K562 (cell line): ENCODE measurements at regions not wholly inside any gene's neighbourhood (a gene's known extent, or its start where the extent isn't known, plus 50 kb on each side); places are given as distances from the start of the nearest gene placed in this dataset.
"Not testable (repeated sequence)": the region's sequence is repeated elsewhere in the genome, so short reads cannot be mapped to it uniquely, and the experiment has no call there.

Experiments used
- ATAC-seq: fragments of 200-7000 bp; cut with Tn5 transposase; 3 replicates; pipeline ENCODE4 v1.9.1; 2020; ENCODE audit warnings: moderate library complexity
- BruUV-seq: library from RNA; stranded (reverse); fragments of 400-500 nt; replicated peaks from 2 replicates; lab custom pipeline; 2021; lab: Mats Ljungman, UMichigan
- CTCF ChIA-PET: fragments of 300-600 bp; formaldehyde crosslinking; extraction: SDS; loops from one replicate; lab custom pipeline; 2021; ENCODE audit warnings: low intra/inter-chr PET ratio; lab: Yijun Ruan, JAX
- POLR2A ChIA-PET: fragments of 300-600, 350-650 bp; sonication (Branson Sonifier 250); formaldehyde crosslinking; extraction: SDS; loops from one replicate; lab custom pipeline; 2021; ENCODE audit warnings: antibody characterized with exemption, inconsistent platforms; lab: Yijun Ruan, JAX
- DNase-seq, 4 experiments: peaks; one replicate each; pipeline versions ENCODE4 v3.0.0 to v3.0.0-alpha.2; 2011 to 2018; ENCODE audit warnings: low spot score in 3 of 4, mixed read lengths in 3 of 4; ENCODE audit errors: extremely low read depth in 1 of 4
- FAIRE-seq: peaks from 2 replicates; lab custom pipeline; 2011; peaks lifted over from hg19 to GRCh38; lab: Jason Lieb, UNC
- H2AFZ ChIP-seq: 2 replicates; pipeline ENCODE4 v1.6.0; 2011; ENCODE audit warnings: low read depth, low read length, control low read depth, inconsistent platforms
- H3K27ac ChIP-seq: fragments of 200-600 bp; 3 replicates; pipeline ENCODE4 v1.8.0; 2011; ENCODE audit warnings: low read depth, mild to moderate bottlenecking, control low read depth, inconsistent platforms, low read length, moderate library complexity, mixed read lengths; ENCODE audit errors: extremely low read depth
- H3K27me3 ChIP-seq, 2 experiments: fragments of 300-600 bp in 1 of 2; 2 replicates in 1 of 2; 3 replicates in 1 of 2; pipeline versions ENCODE4 v1.6.0 to v1.8.0; 2011; ENCODE audit warnings: inconsistent platforms in 2 of 2, low read length in 2 of 2, mild to moderate bottlenecking in 1 of 2, mixed read lengths in 1 of 2, moderate library complexity in 1 of 2; ENCODE audit not compliant: control insufficient read depth in 2 of 2, insufficient read depth in 2 of 2
- H3K36me3 ChIP-seq: fragments of 300-600 bp; 3 replicates; pipeline ENCODE4 v1.8.0; 2011; ENCODE audit warnings: mild to moderate bottlenecking, low read length, inconsistent platforms; ENCODE audit not compliant: control insufficient read depth, insufficient read depth
- H3K4me1 ChIP-seq, 2 experiments: fragments of 200-600 bp in 1 of 2; replicated peaks in 1 of 2; 2 replicates in 1 of 2; 3 replicates in 1 of 2; pipeline versions ENCODE4 v1.5.1 to v1.8.0; 2011; ENCODE audit warnings: inconsistent platforms in 2 of 2, low read length in 2 of 2, mild to moderate bottlenecking in 1 of 2, mixed read lengths in 1 of 2, moderate library complexity in 1 of 2; ENCODE audit not compliant: control insufficient read depth in 2 of 2, insufficient read depth in 2 of 2
- H3K4me2 ChIP-seq: 2 replicates; pipeline ENCODE4 v1.6.1; 2011; ENCODE audit warnings: low read length, control low read depth, inconsistent platforms, mixed read lengths; ENCODE audit not compliant: insufficient read depth
- H3K4me3 ChIP-seq: fragments of 200-600 bp; sonication (generic), shearing (Covaris generic); 2 replicates; pipeline ENCODE4 v1.5.1; 2016; ENCODE audit warnings: control low read depth, inconsistent platforms
- H3K79me2 ChIP-seq: fragments of 200-600 bp; 3 replicates; pipeline ENCODE4 v1.8.0; 2011; ENCODE audit warnings: low read length, inconsistent platforms; ENCODE audit not compliant: control insufficient read depth, insufficient read depth
- H3K9ac ChIP-seq, 2 experiments: 2 replicates each; pipeline versions ENCODE4 v1.6.0 to v1.6.1; 2011; ENCODE audit warnings: low read depth in 2 of 2, low read length in 2 of 2, control low read depth in 1 of 2, inconsistent platforms in 1 of 2, mild to moderate bottlenecking in 1 of 2, mixed read lengths in 1 of 2; ENCODE audit not compliant: insufficient read depth in 1 of 2
- H3K9me1 ChIP-seq: one replicate; pipeline ENCODE4 v1.6.0; 2011; ENCODE audit warnings: inconsistent platforms, mild to moderate bottlenecking, low read length, moderate library complexity; ENCODE audit not compliant: control insufficient read depth, insufficient read depth
- H3K9me3 ChIP-seq: replicated peaks from 2 replicates; pipeline ENCODE4 v1.5.1; 2011; ENCODE audit warnings: low read depth, low read length, inconsistent platforms; ENCODE audit not compliant: control insufficient read depth, insufficient read depth
- H4K20me1 ChIP-seq: replicated peaks from 2 replicates; pipeline ENCODE4 v1.6.1; 2011; ENCODE audit warnings: low read length, inconsistent platforms, mixed read lengths; ENCODE audit not compliant: control insufficient read depth, insufficient read depth
- FOXM1 ChIP-seq, 2 experiments: fragments of 450-650 bp in 1 of 2; sonication (generic) in 1 of 2; formaldehyde crosslinking in 1 of 2; IDR thresholded peaks; 2 replicates each; pipeline versions ENCODE4 v1.6.1 to v1.9.0; 2017 to 2022; ENCODE audit warnings: low read depth in 2 of 2, mild to moderate bottlenecking in 2 of 2, missing genetic modification reagents in 1 of 2, moderate library complexity in 1 of 2
- GTF2E2 ChIP-seq: fragments of 200-800 bp; sonication (Bioruptor generic); IDR thresholded peaks from 2 replicates; pipeline ENCODE4 v1.6.1; 2016; ENCODE audit warnings: missing genetic modification characterization, missing compliant biosample characterization
- HNRNPUL1 ChIP-seq: fragments of 200-400 bp; formaldehyde crosslinking; IDR thresholded peaks from 2 replicates; pipeline ENCODE4 v1.6.1; 2017; ENCODE audit warnings: low read length
- JUNB ChIP-seq: fragments of 450-650 bp; formaldehyde crosslinking; conservative IDR thresholded peaks from 2 replicates; pipeline ENCODE4 v1.4.0; 2020; ENCODE audit warnings: mild to moderate bottlenecking
- MYC ChIP-seq, 2 experiments: fragments of 250-450 bp in 1 of 2; sonication (Bioruptor Pico) in 1 of 2; IDR thresholded peaks; 2 replicates each; pipeline versions ENCODE4 v1.5.1 to v1.6.1; 2012 to 2021; ENCODE audit warnings: low read depth in 2 of 2, borderline replicate concordance in 1 of 2, improper control_type of control experiment in 1 of 2, low read length in 1 of 2, mild to moderate bottlenecking in 1 of 2, moderate library complexity in 1 of 2
- PHTF2 ChIP-seq: fragments of 250-450 bp; sonication (Bioruptor Pico); IDR thresholded peaks from 2 replicates; pipeline ENCODE4 v1.5.0; 2021; ENCODE audit warnings: mild to moderate bottlenecking
- RB1 ChIP-seq: fragments of 450-650 bp; IDR thresholded peaks from 2 replicates; pipeline ENCODE4 v1.6.1; 2017; ENCODE audit warnings: low read depth, mild to moderate bottlenecking
- RFX7 ChIP-seq: fragments of 250-450 bp; sonication (Bioruptor Pico); IDR thresholded peaks from 2 replicates; pipeline ENCODE4 v1.5.1; 2021; ENCODE audit warnings: mild to moderate bottlenecking
- TARDBP ChIP-seq: fragments of 450-650 bp; IDR thresholded peaks from 2 replicates; pipeline ENCODE4 v1.6.1; 2016
- ZNF146 ChIP-seq: IDR thresholded peaks from one replicate; pipeline ENCODE4 v1.6.1; 2018; ENCODE audit warnings: missing compliant biosample characterization; ENCODE audit not compliant: unreplicated experiment
- ZNF511 ChIP-seq: sonication (generic); formaldehyde crosslinking; IDR thresholded peaks from 2 replicates; pipeline ENCODE4 v1.8.0; 2022; ENCODE audit warnings: mild to moderate bottlenecking, missing genetic modification reagents
- ZNF584 ChIP-seq: fragments of 200-800 bp; sonication (Bioruptor generic); IDR thresholded peaks from 2 replicates; pipeline ENCODE4 v1.6.1; 2016; ENCODE audit warnings: low read depth, mild to moderate bottlenecking, missing genetic modification characterization, missing compliant biosample characterization
- ZNF75A ChIP-seq: fragments of 450-650 bp; formaldehyde crosslinking; IDR thresholded peaks from 2 replicates; pipeline ENCODE4 v1.4.0; 2020; ENCODE audit warnings: mild to moderate bottlenecking
- WGBS: fragments of 100-300 bp; shearing (Covaris generic); methylation state at CpG from one replicate; pipeline ENCODE4 v1.1.6; 2016; ENCODE audit warnings: low coverage, mixed read lengths; ENCODE audit not compliant: insufficient coverage; ENCODE audit errors: missing lambda C conversion rate; 5-methylcytosine and 5-hydroxymethylcytosine counted together
- in situ Hi-C: fragments of 300-500 bp; cut with MboI; formaldehyde crosslinking; loops from 4 replicates; pipeline ENCODE4 v1.15.0; 2018; ENCODE audit warnings: inconsistent platforms, mixed read lengths
- intact Hi-C: fragments of 100-400 bp; cut with micrococcal nuclease; formaldehyde crosslinking; loops from 2 replicates; pipeline ENCODE4 v1.14.2; 2022

- no peak for TF ChIP-seq ZNF75A (CRISPR knock-in tag)
Measured at GRCh38 chr3:20280257-20280656, 94.3 kb upstream of the SGO1 start (continued).

- FAIRE-seq, H3K4me2 ChIP-seq, POLR2A ChIA-PET, H3K27me3 ChIP-seq, H3K4me1 ChIP-seq, H3K79me2 ChIP-seq, in situ Hi-C loops, BruUV-seq, CTCF ChIA-PET, H3K9ac ChIP-seq, H2AFZ ChIP-seq, DNase-seq, H3K36me3 ChIP-seq, H3K27ac ChIP-seq, intact Hi-C loops, H3K4me3 ChIP-seq, H3K9me3 ChIP-seq, H4K20me1 ChIP-seq, H3K9me1 ChIP-seq, ATAC-seq: not testable (repeated sequence)
- peak; percentile 65 for TF ChIP-seq ZNF146
- 12% methylated on average over 4 of the region's 4 CpGs for WGBS
Measured at GRCh38 chr3:20265977-20266376, 80.0 kb upstream of the SGO1 start.

GRCh38 chr3:20264900-20265567 lies 79.0 kb upstream of the SGO1 start:
- no peak for DNase-seq
- ChIA-PET POLR2A (interaction anchor here (0.6 kb wide), 1 partner anchor 50 kb away, joined by 3 read pairs; no protein-coding TSS in a partner anchor), CTCF (no interaction called here)
- WGBS: under 1% methylated on average over 10 of the region's 11 CpGs
- ATAC-seq: peak; percentile 61; the same call in 1 of the 3 replicates
- no peak for FAIRE-seq
- Histone ChIP-seq H4K20me1 (no peaks in the 10 kb centered on the region), H3K9ac (peak overlapping the region in 1 of 2 experiments; percentile 21; a peak in 1 of 4 replicates), H3K4me1 (no peaks in the 10 kb centered on the region), H3K4me3 (no peak overlapping the region), H3K27ac (no peak overlapping the region), H3K4me2 (no peak overlapping the region), H3K9me3 (0 out of 2 replicates have a peak, but pooled peaks cover 2% of the 10 kb centered on the region), H3K27me3 (no peaks in the 10 kb centered on the region), H2AFZ (peak overlapping the region; percentile 9; the same call in 1 of the 2 replicates), H3K36me3 (no peaks in the 10 kb centered on the region), H3K9me1 (no peaks in the 10 kb centered on the region), H3K79me2 (no peaks in the 10 kb centered on the region)
- no TSS peak for BruUV-seq
- intact Hi-C loops: no loop called here
- in situ Hi-C loops: no loop called here
- TF ChIP-seq PHTF2 (CRISPR knock-in tag) (no peak), FOXM1 (IDR thresholded peaks at IDR 0.05; ENCODE audit: low read depth) (no peak), FOXM1 (CRISPR knock-in tag; IDR thresholded peaks at IDR 0.05; ENCODE audit: low read depth) (no peak), ZNF584 (CRISPR knock-in tag) (no peak), HNRNPUL1 (no peak), MYC (IDR thresholded peaks at IDR 0.05; ENCODE audit: low read depth, low read length) (no peak), MYC (CRISPR knock-in tag; IDR thresholded peaks at IDR 0.05; ENCODE audit: borderline replicate concordance, low read depth) (no peak), GTF2E2 (tag) (no peak), JUNB (CRISPR knock-in tag) (no peak), ZNF511 (CRISPR knock-in tag) (no peak), TARDBP (no peak), RB1 (no peak), RFX7 (CRISPR knock-in tag) (no peak)
